ENCODE measurements at regions not wholly inside any gene's neighbourhood (a gene's known extent, or its start where the extent isn't known, plus 50 kb on each side); places are given as distances from the start of the nearest gene placed in this dataset.
"Not testable (repeated sequence)": the region's sequence is repeated elsewhere in the genome, so short reads cannot be mapped to it uniquely, and the experiment has no call there.

DNA sequence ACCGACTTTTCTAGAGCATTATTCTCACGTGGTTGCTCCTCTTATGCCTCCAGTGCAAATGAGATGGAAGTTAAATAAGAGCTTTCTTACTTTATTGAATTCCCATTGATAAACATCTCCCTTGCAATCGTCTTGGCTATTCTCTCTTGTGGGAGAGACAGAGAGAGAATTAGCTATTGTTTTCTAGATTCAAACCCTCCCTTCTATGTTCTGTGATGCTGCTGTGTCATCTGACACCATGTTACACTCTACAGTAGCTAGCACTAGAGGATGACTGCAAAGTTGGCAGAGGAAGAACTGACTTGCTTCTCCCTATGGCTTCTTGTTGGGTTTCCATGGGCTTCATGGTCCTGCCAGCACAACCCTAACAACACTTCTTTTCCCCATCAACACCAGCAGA lies 134.6 kb upstream of the RANBP3L start:
- DNase-seq: no peak

- DNase-seq: peak; percentile 6
These were observed 137.3 kb upstream of the RANBP3L start for GRCh38 chr5:36438765-36439561.

DNA sequence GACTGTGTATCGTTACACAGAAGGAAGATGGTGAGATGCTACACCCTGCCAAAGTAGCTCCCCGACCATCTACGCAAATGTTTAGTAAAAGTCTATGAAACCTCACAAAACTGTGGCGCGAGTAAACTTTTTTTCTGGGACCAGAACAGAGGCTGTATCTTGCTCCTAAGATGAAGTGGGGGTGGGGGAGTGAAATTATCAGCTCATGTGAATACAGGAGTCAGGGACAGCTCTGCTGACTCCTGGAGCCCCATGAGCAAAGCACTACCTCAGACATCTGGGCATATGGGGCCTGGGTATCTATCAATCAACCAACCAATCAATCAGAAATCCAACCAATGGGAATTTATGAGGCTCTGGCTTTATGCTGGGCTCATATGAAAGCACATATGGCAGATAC lies 138.6 kb upstream of the RANBP3L start:
- no peak for DNase-seq

- no peak for DNase-seq
These were observed 139.6 kb upstream of the RANBP3L start for GRCh38 chr5:36441280-36441679.

- DNase-seq: no peak
These were observed 140.7 kb upstream of the RANBP3L start for GRCh38 chr5:36442352-36442751.

DNA sequence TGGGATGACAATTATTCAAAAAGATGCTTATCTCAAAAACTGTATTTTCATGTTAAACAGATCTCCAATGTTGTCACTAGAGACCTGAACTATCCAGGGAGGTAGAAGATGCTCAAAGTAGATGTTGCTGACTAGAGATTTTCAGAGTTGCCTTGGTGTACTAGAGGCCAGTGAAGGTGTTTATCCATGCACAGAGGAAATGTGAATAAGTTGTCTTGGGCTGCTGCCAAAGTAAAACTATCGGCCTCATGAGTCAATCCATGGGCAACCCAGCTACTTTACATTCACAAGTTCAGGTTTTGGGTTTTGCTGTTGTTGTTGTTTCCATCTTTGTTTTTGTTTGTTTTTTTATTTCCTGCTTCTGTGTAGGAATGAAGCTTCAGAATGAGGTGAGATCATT lies 141.1 kb upstream of the RANBP3L start:
- no peak for DNase-seq

- no peak for DNase-seq
These were observed 142.2 kb upstream of the RANBP3L start for GRCh38 chr5:36443941-36444340.

DNA sequence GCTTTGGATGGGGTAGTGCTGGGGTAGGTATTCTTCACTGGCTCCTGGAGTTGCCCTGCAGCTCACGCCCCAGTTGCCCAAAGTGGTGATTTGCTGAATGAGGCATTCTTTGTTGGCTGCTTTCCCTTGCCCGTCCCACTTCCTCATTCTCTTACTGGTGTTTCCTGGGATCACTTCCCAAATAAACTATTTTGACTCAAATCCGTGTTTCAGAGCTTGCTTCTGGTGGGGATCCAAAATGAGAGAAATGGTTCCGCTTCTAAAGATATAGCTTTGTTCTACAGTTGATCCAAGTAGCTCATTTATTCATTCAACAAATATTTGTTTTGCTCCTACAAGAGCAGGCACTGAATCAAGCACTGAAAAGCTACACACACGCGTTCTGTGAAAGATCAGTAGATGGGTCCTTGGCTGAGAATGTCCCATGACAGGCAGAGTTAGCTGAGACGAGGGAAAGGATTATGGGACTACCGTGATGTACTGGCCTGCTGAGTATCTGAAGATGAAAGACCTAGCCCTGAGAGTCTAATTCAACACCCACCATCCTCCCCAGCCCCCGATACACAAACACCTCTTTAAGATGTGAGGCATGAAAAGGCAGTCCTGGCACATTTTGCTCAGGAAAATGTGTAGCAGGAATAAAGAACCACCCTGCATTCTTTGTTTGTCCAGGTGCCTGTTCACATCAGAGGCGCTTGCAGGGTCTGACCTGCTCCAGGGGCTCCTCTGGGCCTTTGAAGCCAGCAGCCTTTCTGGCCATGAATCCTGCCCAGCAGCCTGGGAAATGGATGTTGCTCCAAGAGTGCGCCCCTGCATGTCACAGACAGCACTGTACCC lies 143.1 kb upstream of the RANBP3L start:
- DNase-seq: no peak

DNA sequence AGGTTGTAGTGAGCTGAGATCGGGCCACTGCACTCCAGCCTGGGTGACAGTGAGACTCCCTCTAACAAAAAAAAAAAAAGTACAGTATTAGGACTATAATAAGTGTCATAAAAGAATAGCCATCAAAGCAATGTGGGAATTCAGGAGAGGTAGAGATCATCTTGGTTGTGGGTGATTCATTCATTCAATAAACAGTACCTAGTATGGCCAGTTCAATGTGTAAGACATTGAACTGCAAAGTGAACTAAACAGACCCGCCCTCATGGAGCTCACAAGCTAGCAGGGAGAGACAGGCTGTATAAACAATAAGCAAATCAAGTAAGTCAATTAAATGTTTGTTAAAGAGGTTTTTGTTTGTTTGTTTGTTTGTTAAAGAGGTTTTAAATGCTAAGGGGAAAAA lies 146.1 kb upstream of the RANBP3L start:
- DNase-seq: no peak

DNA sequence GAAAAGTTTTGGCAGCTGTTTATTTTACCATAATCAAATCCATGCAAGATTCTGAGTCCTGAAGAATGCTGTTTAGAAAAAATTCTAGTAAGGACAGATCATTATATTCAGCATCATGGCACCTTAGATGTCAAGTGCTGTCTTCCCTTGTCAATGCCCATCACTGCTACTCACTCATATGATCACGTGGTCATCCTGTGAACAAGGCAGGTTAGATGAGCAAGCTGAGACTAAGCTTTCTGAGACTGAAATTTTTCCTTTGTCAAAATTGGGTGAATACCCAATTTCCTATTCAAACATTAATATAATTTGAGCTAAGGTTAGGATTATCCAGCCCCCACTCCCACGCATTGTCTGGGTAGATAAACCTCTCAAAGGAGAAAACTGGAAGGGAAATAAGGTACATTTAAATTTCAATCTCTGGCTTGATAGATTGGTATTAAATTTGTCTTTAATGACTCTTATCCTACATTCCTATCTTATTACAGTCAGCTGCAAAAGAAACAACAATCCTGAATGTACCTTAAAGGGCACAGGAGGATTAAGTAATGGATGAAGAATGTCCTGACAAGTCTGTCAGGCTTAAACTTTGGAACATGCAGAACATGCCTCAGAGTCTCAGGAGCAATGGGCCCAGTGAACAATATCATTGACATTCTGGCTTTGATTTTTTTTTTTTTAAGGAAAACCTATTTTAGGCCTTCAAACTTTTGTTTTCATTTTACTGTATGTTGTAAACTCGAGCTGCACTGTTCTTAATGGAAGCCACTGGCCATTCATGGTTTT lies 148.7 kb upstream of the RANBP3L start:
- DNase-seq: no peak

DNA sequence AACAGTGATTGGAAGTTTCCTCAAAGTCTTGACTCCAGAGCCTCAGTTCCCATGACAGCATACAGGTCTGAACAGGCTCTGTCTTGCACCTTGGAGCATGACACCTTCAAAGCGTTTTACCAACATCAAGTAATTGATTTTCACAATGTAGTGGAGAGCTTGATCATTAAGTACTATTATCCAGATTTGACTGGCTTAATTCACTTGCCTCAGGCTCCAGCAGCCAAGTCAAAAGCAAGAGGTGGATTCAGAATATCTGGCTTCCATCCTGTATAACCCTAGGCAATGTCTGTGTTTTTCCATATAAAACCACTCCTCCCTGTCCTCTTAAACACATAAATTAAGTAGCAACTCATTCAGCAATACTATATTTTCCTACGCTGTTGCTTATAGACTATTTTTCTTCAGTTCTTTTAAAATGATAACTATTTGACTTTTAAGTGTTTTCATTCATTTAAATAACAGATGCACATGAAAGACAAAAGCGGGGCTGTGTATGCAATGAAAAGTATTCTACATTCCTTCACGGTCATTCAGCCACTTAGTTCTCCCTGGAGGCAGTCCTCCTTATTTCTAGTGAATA lies 150.8 kb upstream of the RANBP3L start:
- no peak for DNase-seq

DNA sequence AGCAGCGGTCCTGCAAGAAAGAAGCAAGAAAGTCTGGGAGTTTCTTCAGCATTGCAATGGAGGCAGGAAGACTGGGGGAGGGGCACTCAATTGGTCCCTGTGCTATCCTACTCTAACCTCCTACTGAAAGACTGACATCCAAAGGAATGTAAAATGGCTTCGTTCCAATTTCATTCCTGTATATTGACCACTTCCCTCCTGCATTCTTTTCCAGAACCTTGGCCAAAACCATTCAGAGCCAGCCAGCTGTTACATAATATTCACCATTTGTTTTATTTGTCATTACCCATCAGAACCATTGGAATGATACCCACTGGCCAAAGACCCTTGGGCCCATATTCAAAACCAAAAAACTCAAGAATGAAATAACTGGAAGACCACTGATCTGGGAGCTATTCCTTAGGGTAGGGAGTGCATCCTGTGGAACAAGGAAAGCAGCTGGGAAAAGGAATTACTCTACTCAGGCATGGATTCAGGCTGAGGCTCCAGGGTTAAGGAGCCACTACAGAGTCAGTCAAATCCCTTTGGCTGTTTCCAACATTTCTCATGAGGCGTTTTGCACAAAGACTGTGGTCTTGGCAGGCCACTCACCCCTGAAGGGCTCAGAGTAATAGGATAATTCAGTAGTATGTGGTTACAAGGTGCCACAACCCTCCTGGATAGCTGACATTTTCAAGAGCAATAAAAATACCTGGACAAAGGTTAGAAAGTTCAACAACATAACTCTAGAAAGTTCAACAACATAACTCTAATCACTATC lies 148.7 kb upstream of the SLC1A3 start:
- no peak for DNase-seq

- no peak for DNase-seq
These were observed 147.7 kb upstream of the SLC1A3 start for GRCh38 chr5:36458746-36459145.

GRCh38 chr5:36459176-36460135 lies 146.9 kb upstream of the SLC1A3 start:
- DNase-seq: peak; percentile 5

DNA sequence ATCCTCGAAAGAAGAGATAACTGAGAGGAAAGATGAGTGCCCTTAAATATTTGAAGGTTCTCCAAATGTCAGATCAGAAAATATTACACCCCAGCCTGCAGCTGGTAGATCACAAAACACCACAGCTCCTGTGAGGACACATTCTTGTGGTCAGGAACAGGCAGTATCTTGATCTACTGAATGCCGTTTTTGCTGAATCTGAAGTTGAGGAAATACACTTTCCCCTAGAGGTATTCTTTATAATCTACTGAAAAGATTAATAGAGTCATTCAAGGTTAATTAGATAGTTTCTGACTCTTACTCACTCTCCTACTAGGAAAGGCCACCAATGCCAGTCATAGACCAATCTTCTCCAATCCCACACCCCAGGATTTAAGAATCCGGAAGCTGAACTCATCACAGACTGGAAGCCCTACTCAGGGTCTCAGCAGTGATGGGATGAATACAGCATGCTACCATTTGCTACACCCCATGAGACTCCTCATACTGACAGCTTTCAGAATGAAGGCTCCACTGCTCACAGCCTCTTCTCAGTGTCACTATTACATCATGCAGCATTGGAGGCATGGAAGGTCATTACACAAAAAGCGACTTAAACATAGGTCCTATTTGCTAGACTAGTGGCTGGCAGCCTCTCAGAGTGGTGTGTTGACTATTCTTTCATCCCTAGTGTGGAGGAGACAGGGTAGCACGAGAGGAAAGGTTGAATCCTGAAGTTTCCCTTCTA lies 143.9 kb upstream of the SLC1A3 start:
- no peak for DNase-seq

DNA sequence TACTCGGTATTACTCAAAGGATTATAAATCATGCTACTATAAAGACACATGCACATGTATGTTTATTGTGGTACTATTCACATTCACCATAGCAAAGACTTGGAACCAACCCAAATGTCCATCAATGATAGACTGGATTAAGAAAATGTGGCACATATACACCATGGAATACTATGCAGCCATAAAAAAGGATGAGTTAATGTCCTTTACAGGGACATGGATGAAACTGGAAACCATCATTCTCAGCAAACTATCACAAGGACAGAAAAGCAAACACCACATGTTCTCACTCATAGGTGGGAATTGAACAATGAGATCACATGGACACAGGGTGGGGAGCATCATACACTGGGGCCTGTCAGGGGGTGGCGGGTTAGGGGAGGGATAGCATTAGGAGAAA lies 130.5 kb upstream of the SLC1A3 start:
- not testable (repeated sequence) for DNase-seq

DNA sequence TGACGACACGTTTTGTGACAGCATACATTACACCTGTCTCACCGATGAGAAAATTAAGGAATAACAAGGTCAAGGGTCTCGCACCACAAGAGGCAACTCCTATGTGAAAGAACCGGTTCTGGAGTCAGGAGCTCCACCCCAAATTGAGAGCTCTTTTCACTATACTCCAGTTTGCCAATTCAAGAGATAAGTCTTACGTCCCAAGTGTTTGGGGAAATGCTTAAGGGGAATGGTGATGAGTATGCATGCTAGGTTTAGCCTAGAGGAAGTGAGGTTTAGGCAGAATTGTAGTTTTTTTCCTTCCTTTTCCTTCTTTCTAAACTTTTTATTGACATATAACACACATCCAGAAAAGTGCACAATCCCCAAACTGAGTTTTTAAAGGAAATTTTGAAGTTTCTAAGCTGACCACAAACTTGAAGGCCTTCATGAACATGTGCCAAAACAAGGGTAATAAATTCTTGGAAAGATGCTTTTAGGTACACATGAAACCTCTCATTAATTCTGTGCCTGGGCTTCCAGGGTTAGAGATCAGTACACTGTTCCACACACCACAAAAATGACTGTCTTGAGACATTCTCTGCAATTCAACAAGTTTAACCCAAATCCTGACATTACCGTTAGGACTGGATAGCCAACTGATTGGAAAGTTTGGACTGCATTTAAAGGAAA lies 127.6 kb upstream of the SLC1A3 start:
- DNase-seq: no peak

DNA sequence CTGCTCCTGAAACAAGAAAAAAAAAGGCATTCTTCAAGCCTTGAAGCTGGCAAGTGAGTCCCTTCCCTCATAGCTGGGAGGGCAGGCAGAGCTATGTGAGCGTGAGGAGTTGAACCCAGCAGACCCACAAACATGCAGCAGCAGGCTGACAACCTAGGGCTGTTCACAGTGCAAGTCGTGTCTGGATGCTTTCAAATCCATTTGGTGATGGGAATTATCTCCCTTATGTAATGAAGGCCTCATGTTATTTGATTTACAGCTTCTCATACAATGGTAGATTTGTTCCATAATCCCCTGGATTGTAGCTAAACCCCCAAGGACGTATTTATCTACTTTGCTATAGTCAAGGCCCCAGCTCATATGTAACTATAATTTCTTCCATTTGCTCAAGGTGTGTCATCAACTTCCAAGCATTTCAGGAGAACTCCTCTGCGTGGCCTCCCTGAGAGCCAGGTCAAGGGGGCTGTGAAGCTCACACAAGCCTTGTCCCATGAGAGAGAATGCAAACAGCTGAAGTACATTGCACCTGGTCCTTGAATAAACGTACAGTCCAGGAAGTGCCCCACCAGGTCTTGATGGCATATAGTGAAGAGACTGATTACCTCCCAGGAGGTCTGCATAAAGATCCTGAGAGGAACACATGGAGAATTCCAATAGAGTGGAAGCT lies 124.8 kb upstream of the SLC1A3 start:
- no peak for DNase-seq

- DNase-seq: no peak
These were observed 123.6 kb upstream of the SLC1A3 start for GRCh38 chr5:36482812-36483211.

Data from NCI-H69 (cell line).